HG03039 (cell line): ENCODE measurements at regions not wholly inside any gene's neighbourhood (a gene's known extent, or its start where the extent isn't known, plus 50 kb on each side); places are given as distances from the start of the nearest gene placed in this dataset.
"Not testable (repeated sequence)": the region's sequence is repeated elsewhere in the genome, so short reads cannot be mapped to it uniquely, and the experiment has no call there.

Source experiments
- ATAC-seq: cut with Tn5 transposase; IDR thresholded peaks from one replicate; pipeline ENCODE4 v1.9.1; 2021; ENCODE audit warnings: mild to moderate bottlenecking, moderate library complexity; ENCODE audit not compliant: unreplicated experiment

DNA sequence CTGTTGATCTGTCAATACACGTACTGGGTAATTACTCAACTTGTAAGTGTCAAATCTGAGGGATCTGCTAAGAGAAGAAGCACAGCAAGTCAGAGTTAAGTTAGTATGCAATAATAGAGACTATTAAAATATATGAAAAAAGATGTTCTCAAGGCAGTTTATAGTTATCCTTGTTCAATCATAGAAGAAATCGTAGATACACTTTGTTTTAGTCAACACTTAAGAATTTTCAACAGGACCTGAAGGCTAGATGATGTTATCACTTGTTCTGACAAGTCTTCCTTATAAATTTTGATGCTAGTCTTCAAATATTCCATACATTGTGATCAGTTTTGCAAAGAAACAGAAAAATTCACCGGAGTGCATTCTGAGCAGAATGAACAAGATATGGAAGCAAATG is 91.1 kb upstream of the KCNQ5 start:
- ATAC-seq: no peak

DNA sequence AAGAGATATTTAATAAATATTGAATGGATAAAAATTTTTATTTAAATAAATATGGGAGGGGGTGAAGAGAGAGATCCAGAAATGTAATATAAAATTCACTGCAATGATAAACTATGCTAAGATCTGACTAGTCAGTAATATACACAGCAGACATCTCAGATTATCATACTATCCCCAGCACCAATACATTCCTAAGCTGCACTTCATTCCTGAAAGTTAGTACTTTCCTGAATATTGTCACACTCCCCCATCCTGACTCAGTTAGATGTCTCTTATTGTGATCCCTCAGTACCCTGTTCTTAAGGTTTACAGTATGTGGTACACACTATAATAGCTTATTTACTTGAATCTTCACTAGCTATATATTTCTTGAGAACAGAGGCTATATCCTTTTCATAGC is 88.3 kb upstream of the KCNQ5 start:
- ATAC-seq: no peak

DNA sequence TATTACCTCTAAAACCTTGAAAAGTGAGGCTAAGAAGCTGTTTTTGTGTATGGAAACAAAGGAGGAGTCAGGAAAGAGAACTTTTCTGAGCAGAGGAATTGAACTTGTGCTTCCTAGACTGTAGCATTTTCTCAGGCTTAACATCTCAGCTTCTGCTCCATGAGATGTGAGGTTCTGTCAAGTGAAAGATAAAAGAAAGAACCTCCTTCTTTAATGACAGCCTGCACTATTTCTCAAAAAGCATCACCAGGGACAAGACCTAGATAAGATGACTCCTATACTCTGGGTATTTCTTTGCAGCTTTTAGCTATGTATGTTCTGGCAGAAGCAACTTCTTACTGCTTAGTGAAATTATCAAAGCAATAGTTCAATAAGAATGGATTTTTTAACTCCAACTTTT is 87.6 kb upstream of the KCNQ5 start:
- no peak for ATAC-seq

DNA sequence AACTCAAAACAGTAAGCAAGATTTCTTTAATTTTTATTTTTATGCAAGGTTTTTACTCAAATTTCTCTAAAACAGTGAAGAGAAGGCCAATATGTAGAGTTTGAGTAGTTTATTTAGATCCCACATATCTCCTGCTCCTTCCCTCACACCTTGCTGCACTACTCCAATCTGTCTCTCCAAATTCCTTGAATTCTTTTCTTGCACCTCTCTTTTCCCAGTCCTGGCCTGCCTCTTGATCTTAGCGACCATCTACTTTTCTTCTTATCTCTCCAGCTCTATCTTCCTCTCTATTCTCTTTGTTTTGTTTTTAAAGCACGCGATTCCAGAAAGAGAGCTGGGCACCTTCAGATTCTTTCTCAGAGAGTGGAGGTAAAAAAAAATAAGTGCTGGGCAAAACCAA is 86.7 kb upstream of the KCNQ5 start:
- ATAC-seq: no peak

DNA sequence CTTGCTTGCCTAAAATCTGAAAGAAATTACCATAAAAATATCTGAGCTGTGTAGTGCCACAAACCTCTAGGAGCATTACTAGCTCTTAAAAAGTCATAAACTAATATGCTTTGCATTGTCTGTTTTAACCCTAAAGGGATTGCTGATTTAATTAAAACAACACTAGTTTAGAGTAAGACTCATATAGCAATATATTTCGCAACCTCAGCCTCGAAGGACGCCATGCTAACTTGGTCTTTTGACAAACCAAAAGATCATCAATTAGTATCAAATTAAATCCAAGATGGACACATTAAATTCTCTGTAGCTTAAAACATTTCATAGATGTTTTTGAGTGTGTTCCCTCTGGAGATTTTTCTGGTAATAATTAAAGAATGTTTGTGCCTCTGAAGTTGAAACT is 74.8 kb upstream of the KCNQ5 start:
- no peak for ATAC-seq

DNA sequence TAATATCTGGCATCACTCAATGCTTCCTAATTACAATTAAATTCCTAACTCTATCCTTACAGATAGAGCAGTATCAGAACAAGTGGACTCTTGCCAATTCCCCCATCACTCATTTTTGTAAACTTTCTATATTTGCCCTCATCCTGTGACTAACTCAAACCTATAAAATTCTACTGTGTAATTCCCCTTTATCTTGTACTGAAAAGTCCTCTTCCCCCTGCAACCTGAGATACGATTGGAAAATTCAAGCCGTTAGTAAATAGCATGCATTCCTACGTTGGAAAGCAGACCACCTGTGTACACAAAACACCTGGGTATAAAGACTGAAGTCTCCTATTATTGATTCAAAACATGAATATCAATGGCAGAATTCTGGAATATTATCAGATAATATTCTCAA is 70.4 kb upstream of the KCNQ5 start:
- no peak for ATAC-seq

DNA sequence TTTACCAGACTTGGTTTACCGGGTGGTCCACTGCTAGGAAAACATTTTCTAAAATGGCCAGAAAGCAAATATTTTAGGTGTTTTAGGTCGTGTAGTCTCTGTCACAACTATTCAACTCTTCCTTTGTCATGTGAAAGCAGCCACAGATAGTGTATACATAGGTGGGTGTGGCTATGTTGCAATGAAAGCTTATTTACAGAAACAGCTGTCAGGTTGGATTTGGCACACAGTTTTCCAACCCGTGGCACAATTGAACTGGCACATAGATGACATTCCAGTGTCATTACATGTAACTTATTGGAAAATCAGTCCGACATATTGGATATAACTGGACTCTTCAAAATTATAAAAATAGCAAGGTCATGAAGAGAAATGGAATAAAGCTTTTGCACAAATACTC is 68.9 kb upstream of the KCNQ5 start:
- no peak for ATAC-seq

DNA sequence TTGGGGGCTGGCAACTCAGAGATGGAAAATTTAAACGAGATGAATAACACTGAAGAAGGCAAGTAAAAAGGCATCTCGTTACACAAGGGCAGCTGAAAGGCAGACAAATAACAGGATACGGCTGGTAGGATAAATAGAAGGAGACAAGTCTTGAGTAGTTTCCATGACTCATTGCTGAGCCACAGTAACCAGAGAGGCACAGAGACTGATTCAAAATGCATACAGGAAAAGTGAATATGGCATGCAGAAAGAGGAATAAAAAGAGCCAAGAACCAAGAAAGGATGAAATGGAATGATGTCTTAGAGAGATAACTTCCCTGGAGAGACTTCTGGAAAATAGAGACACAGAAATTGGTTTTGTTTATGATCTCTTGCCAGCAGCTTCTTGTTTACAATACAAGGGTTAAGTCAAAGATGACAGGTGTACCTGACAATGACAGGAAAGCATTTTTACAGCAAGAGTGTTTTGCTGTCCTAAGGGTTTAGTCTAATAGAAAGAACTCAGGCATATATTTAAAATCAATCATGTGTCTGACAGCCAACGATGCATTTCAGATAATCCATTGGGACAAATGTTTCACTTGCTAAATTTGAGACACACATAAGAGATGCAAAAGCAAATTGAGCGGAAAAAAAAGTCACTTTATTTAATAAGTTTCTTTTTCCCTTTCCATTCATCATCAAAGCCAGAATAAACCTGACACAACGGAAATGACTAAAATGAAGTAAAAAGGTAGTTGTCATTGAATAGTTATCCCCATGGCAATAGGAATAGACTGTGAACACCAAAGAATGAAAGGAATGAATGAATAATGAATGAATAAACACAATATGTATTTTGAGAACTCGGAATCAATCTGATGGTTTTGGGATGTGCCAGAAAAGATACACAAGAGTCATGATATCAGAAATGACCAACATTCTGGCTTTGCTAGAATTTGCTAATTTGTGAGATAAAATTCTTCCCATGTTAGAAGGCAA is 68.0 kb upstream of the KCNQ5 start:
- no peak for ATAC-seq

DNA sequence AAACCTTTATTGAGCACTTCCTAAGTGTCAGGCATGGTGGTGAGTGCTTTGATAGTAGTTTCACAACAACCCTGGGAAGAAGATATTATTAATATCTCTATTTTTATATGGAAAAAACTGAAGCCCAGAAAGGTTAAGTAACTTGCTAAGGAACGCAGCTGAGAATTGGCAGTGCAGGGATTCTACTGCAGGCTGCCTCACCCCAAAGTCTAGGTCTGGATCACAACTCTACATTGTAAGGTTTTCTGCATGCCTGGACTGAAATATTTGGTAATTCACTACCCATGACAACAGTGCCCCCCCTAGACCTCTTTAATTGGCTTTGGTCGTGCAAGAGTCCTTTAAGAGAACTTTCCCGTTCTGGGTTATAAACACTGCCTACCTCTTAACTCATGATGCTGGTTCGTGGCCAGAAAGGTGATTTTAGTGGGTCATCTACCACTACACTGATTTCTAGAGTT is 67.1 kb upstream of the KCNQ5 start:
- ATAC-seq: no peak

DNA sequence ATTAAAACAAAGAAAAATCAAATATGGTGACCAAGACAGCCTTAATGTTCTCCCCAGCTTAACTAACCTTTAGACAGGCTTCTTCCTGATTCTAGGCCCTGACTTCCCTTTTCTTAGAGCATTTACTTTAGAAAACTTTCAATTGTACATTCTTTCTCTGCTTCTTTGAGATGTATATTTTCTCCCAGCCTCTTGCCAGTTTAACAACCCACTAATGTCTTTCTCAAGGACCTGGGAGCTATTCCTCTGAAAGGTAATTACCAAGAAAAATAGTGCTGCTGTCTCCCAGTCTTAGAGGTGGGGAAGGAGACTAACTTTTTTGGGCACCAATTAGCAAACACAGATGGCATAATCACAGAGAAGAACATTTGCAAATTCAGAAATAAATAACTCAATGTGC is 62.8 kb upstream of the KCNQ5 start:
- ATAC-seq: no peak

DNA sequence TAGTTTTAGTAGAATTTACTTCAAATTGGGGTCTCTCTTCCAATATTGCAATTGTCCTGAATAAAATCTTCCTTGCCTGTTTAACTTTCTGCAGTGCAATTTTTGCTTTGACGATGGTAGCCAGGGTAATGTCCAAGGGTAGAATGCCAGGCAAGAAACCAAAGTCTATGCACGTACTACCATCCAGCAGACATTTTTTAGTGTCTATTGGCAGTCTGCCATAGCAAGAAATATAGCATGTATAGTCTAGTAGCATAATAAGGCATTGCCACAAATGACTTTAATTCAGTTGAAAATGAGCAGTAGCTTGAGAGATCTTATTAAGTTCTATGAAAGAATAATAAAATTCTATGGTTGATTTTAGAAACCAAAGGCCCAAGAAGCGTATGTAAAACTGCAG is 62.3 kb upstream of the KCNQ5 start:
- no peak for ATAC-seq

DNA sequence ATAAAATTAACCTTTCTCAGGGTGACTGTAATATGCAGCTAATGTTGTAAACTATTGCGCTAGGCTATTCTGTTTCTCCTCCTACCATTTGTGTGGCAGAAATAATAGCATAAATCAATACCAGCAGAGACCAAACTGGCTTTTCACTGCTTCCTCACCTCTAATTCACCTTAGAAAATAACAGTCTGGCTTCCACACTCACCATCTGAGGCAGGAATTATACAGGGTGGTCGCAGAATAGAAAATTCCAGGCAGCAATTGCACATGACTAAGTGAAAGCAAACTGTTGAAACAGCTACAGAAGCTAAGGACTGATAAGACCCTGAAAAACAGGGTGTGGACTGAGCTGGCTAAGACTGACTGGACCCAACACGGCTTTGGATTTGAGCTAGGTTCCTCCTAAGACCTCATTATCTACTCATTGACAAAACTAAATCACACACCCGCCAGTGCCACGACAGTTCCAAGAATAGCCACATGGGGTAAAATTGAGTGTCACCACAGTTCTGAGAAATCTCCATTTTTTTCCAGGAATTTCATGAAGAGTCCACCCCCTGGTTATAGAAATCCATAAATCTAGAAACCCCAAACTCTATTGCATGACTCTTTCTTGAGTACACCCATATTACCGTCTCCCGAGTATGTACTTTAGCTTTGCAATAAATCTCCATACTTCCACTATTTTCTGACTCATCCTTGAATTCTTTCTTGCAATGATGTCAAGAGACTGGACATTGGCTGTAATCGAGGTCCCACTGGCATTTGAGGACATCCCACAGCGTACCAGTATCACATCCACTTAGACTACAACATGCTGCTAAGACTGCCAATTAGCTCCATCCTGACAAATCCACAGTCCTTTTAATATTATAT is 60.9 kb upstream of the KCNQ5 start:
- no peak for ATAC-seq

DNA sequence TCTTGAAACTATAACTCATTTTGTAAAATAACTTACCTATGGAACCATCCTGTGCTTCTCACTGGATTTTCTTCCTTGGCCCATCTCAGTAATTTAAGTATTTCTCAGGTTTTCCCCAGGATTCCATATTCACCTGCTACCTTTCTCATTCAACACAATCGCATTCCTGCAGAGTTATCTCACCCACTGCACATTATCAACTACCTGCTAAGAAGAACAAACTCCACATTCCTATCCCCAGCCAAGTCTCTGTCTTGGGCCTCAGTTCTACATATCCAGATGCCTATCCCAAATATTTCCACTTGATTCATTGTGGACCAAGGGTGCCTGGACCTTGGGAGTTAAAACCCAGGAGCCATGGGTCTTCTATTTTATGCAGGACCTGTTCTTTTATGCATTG is 60.2 kb upstream of the KCNQ5 start:
- no peak for ATAC-seq

DNA sequence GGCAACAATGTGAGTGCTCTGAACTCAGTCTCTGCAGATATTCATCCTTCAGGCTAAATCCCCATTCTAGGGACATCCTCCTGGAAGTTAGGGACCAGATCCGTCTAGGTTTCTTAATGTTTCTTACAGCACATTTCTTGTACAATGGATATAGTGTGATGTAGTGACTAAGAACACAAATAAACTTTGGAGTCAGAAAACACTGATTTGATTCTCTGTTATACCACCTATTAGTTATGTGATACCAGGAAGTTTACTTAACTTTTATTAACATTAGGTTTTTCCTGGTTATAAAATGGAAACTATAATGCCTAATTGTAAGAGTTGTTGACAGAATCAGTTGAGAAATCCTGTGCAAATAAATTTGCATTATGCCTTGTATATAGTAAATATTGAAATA is 57.6 kb upstream of the KCNQ5 start:
- ATAC-seq: no peak

DNA sequence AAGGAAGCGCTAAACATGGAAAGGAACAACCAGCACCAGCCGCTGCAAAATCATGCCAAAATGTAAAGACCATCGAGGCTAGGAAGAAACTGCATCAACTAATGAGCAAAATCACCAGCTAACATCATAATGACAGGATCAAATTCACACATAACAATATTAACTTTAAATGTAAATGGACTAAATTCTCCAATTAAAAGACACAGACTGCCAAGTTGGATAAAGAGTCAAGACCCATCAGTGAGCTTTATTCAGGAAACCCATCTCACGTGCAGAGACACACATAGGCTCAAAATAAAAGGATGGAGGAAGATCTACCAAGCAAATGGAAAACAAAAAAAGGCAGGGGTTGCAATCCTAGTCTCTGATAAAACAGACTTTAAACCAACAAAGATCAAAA is 49.9 kb upstream of the KCNQ5 start:
- ATAC-seq: not testable (repeated sequence)
